Spleen (tissue), 7 donors: ENCODE measurements at regions not wholly inside any gene's neighbourhood (a gene's known extent, or its start where the extent isn't known, plus 50 kb on each side); places are given as distances from the start of the nearest gene placed in this dataset.

ENCODE experiments used
- CTCF ChIP-seq, 11 experiments: fragments of 200-600 bp in 7 of 11; fragments of 450-650 bp in 4 of 11; sonication (generic) in 4 of 11; IDR thresholded peaks in 8 of 11; conservative IDR thresholded peaks in 3 of 11; 1 replicate in 7 of 11; 2 replicates in 4 of 11; pipeline versions ENCODE4 v1.4.0 to v1.8.0; 2016 to 2021; ENCODE audit warnings: antibody characterized with exemption in 11 of 11, inconsistent platforms in 4 of 11, mild to moderate bottlenecking in 1 of 11
- POLR2A ChIP-seq, 3 donors: fragments of 450-650 bp; IDR thresholded peaks; one replicate each; pipeline ENCODE4 v1.5.1; 2017; ENCODE audit warnings: antibody characterized with exemption in 3 of 3, mild to moderate bottlenecking in 1 of 3
- POLR2AphosphoS5 ChIP-seq, 3 donors: sonication (generic); formaldehyde crosslinking; IDR thresholded peaks; one replicate each; pipeline ENCODE4 v1.5.1; 2017; ENCODE audit warnings: antibody characterized with exemption in 3 of 3
- donor health status: DM: no; HTN: no; CAD: no; lungs with moderate emphysema.
- donor health status: DM: no; HTN: no; CAD: no.
- donor health status: DM: no; HTN: no; CAD: no.

GRCh38 chr2:155866477-155866876 lies 466.0 kb downstream of the NR4A2 start:
- TF ChIP-seq CTCF (IDR thresholded peaks at IDR 0.05 in 8 of 11, conservative IDR thresholded peaks at IDR 0.05 in 3 of 11) (no peak), POLR2AphosphoS5 (IDR thresholded peaks at IDR 0.05) (no peak), POLR2A (IDR thresholded peaks at IDR 0.05) (no peak)
